KG1 (cell line): ENCODE measurements at regions not wholly inside any gene's neighbourhood (a gene's known extent, or its start where the extent isn't known, plus 50 kb on each side); places are given as distances from the start of the nearest gene placed in this dataset.

Experiments used
- DNase-seq: peaks from one replicate; lab custom pipeline; 2025; lab: John Stamatoyannopoulos, UW

DNA sequence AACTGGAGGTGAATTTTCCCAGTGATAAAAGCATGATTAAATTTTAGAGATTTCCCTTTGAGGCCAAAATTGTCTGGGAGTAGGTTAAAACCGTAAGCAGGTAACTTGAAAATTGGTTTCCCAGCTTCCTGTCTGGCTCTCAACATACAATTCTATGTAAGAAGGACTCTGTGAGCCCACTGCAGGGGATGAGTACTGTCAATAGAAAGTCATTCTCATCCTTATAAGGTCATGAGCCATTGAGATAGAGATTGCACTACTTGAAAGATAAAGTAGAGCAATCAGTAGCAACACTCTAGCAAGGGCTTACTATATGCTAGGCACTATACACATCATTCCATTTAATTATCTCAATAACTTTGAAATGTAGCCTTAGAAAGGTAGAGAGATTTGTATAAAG, 225.6 kb upstream of the HMGA2 start:
- no peak for DNase-seq

DNA sequence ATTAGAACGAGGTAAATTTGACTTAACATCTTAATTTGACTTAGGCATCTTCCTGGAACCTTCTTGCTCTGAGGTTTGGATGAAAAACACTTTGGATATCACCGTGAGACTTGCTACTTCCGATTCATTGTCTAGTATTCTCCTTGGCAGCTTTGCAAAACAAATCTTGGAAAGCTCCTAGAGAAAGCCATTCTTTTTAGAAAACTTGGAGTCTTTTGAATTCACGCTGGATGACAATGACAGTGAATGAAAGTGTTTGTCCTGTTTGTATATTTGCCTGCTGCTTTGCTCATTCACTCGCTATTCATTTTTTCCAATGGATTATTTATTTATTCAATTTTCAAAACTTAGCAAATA, 222.1 kb upstream of the HMGA2 start:
- no peak for DNase-seq

DNA sequence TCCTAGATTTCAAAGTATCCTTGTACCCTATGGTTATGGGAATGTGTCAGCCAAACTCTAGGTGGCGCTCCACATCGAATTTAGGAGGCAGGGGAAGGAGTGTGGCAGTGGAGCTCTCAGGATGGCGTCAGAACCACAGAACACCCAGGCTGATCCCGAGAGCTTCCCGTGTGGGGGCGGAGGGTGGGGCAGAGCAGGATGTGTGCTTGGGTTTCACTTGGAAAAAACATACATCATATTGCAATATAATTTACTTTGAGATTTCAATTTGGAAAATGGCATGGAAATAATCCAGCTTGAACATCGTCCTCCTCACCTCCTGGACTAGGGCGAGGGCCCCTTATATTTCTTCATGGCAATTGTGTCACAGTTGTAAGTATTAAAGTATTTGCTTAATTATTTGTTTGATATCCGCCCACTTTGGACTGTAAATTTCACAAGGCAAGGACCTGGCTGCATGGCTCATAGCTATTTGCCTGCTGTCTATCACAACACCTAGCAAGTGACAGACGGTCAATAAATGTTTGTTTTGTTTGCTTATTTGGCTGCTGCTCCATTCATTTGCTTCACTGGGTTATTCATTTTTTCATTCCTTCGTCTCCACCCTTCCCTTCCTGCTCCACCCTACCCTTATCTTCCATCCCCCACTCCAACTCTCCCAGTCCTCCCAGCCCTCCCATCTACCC, 221.5 kb upstream of the HMGA2 start:
- DNase-seq = no peak

DNA sequence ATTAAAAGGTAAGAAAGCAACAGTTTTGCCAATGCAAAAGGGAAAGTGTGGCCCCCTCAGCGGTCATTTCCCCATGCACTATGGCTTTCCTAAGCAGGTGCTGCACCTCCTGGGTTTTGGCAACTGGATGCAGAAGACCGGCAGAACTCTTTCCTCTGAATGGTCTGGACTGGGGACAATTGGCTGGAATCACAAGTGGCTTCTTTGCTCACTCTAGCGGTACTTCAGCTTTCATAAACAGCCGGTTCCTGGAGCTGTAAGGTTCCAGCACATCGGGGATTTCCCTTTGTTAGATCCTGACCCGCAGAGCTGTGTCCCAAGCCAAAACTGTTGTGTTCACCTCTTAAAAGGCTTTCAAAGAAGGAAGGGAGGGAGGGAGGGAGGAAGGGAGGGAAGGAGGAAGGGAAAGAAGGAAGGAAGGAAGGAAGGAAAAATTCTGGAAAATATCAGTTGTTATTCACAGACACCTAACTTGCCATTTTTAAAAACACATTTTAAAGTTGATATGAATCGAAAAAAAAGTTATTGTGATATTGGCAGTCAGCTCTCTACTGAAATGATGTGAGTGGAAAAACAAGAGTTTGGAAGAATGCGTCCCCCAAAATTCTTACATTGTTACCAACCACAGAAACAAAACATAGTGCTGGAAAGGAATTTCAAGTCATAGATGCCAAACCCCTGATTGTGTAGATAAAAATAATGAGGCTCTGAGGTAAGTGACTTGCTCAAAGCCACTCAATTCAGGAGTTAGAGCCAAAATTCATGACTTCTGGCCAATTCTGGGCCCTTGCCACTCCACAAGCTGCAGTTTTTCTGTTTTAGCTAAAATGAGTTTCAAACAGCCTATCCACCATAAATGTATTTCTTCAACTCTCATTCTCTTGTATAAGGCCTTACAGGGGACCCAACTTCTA, 220.6 kb upstream of the HMGA2 start:
- no peak for DNase-seq

DNA sequence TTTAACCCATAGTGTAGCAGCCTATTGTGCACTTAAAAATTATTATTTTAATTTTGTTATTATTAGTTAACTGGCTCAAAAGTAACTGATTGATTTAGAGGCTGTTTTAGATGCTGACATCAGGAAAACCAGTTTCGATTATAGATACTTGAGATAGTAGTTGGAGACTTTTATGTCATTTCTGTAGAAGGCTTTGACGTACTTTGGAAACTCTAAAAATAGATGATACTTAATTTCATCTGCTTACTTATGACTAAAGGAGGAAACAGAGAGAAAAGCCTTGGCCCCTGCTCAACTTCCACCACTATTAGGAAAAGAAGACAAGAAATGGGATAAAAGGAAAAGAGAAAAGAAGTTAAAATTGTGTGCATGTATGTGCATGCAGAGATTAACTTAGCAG, 219.3 kb upstream of the HMGA2 start:
- DNase-seq = no peak

DNA sequence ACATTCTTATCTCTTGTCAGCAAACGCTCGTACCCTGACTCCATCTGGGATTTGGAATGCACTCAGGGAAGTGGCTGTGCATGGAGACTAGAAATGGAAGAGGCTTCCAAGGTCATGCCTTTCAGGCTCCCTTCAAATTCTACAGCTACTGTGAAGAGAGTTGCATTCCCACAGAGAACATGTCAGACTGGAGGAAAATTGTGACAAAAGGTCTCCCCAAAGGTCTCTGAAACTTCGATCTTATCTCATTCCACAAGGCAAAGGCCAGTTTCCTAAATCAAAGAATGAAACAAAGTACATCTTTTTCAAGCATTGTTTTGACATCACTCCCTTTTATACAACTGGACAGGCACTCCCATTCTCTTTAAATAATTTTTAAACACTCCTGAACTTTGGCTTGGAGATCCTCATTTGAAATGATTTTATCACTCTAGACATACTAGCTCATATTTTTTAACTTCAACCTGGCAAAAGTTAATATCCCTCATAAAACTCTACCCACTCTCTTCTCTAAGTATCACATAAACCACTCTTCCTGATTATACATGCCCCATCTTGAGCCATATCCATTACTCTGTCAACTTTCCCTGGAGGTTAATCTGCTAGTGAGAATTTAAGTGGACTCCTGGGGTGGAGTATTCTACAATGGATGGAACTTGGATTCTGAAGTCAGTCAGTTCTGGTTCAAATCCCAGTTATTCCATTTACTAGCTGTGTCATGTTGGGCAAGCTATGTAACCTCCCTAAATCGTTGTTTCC, 218.1 kb upstream of the HMGA2 start:
- no peak for DNase-seq

DNA sequence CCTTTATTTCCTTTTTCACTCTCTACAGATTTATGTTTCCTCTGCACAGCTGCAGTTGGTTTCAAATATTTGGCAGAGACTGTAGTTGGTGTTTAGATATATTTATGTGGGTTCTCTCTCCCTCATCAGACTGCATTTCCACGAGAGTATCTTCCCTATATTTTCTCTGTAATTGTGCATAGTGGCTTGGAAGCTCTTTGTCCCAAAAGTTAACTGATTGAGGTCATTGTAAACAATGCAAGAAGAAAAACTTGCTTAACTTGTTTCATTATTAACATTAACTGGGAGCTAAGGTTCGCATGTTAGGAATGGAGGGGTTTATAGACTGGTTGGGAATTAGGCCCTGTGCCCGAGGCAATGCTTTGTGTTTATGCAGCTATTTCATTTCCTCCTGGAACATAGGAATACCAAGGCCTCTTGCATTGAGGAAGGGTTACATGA, 216.9 kb upstream of the HMGA2 start:
- DNase-seq = no peak

DNA sequence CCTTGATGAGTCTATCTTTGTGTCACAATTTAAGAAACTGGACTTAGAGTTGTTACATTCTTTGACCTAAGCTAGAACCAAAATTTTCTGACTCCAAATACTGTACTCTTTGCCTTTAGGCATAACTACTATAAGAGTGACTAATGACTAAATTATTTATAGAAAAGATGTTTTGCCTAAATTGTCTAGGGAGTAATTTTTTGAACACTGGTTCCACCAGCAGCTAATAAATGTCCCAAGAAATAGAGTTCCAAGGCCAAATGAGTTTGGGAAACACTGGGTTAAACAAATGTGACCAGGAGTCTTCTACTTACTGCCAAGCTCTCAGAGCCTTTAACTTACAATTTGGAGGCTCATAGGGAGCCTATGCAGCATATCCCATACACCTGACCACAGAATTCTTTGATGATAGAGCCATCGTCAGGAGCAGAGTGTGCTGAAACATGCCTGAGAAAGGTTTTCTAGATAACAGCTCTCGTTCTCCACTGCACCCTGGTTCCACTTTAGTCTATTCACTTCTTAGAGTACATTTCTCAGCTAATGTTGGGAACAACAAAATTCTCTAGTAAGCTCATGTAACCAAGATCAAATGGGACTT, 215.9 kb upstream of the HMGA2 start:
- DNase-seq = no peak

DNA sequence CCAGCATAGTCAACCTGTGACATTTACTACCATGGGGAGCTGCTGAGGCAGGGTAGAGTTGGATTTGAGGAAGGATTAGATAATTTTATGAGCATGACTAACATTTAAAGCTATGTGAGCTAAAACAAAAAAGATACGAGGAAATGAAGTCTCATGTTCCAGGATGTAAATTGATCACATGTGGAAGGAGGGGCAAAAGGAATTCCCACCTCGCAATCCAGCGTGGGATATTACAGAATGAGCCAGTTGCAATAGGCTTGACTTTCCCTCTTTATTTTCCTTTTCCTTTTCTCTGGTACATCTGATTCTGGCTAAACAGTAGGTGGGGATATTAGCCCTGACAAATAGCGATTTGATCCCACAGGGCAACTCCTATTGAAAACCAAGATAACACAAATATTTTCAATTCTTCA, 214.9 kb upstream of the HMGA2 start:
- no peak for DNase-seq

DNA sequence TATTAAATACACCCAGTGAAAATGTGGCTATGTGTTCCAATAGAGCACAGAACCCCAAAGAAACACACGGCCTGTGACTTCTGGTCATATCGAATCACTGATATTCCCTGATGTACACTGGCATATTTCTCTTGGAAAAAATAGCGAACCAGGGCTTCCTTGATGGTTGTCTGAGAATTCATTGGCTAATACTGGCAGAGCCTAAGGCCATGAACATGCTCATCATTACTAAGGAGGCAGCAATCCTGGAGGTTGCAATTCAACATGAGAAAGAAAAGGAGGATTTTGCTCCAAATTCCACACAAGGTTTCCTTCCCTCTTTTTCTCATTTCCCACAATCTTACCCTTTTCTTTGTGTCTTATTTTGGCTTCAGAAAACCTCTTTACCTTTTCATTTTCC, 212.9 kb upstream of the HMGA2 start:
- DNase-seq = no peak

DNA sequence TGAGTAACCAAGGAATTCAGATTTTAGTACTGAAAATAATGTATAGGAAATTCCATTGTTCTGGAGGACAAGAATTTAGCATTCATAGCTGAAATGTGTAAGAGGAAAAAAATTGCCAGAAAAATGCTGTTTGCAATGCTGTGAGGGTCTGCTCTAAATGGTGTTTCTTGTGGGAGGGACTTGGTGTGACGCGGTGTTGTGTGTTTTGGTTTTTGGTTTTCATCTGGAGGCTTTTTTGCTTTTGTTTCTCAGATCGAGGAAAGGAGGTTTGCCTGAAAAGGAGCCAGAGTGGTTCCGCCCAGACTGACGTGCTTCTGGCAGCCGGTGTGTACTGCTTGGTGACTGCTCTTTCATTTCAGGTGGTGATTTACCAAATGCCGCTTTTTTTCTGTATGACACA, 211.8 kb upstream of the HMGA2 start:
- DNase-seq = no peak

DNA sequence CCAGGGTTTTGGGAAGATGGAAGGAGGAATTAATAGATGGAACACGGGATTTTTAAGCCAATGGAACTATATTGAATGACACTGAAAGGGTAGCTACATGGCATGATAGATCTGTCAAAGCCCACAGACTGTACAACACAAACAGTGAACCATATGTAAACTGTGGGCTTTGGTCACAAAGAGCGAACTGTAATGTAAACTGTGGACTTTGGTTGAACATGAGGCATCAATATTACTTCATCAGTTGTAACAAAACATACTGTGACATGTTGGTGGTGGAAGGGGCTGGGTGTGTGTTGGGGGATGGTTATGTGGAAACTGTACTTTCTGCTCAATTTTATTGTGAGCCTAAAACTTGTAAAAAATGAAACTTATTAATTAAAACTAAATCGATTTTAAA, 210.6 kb upstream of the HMGA2 start:
- no peak for DNase-seq

DNA sequence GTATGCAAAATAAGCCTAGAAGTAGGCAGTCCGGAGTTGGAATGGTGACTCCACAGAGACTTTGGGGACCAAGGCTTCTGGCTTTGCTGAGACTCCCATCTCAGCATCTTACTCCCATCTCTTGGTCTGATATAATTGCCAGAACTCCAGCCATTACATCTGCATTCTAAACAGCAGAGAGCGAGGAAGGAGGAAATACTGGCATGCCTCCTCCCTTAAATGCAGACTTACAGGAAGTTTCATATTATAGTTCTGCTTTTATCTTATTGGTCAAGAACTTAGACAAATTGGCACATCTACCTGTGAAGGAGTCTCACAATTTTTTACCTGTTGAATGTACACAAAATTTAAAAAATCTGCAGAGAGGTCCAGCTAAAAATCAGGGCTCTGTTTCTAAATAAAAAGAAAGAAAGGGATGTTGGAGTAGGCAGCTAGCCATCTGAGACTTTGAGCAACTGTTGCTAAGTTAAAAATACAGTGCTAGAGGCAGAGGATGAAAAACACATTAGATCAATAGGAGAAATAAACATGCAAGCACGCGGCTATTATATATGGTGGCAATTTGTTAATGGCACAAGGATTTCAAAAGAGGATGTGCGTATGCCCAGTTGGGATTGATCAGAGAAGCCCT, 209.9 kb upstream of the HMGA2 start:
- DNase-seq = no peak

DNA sequence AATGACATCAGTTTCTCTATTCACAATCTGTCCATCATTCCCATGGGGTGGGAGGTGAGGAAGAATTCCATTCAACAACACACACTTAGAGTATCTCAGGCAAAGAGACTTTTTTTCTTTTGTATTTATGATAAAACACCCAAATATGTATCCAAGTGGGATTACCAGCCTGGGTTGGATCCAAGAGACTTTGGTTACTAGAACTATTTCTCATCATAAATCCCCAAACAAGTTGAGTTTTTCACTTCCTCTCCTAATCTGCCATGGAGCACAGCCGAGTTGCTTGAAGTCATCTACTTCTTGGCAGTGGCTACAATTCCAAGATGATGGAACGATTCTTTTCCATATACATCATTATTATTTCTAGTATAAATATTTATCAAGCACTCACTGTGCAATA, 209.2 kb upstream of the HMGA2 start:
- no peak for DNase-seq

DNA sequence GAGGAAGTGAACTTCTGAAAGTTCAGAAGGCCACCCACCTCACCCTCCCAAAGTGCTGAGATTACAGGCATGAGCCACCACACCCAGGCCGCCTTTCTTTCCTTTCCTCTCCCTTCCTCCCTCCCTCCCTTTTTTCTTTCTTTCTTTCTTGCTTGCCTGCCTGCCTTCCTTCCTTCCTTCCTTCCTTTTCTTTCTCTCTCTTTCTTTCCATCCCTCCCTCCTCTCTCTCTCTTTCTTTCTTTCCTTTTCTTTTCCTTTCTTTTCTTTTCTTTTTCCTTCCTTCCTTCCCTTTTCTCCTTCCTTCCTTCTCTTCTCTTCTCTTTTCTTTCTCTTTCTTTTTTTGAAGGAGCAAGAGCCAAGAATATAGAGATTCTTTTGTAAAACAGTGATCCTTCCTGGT, 208.3 kb upstream of the HMGA2 start:
- DNase-seq = no peak

DNA sequence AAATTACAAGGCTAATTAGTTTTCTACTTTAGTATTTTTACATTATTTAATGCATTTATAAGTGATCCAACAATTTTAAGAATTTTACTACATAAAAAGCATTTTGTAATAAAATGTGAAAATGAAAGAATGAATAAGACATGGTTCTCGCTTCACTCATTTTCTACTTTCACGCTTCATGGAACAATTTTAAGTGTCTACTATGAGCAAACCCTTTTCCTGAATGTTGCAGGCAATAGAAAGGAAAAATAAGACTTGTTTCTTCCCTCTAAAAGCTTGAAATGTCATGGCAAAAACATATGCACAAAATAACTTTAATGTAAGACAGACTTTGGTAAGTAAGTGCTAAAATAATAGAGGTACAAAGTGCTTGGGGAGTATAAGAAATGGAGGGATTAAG, 205.7 kb upstream of the HMGA2 start:
- DNase-seq = no peak

DNA sequence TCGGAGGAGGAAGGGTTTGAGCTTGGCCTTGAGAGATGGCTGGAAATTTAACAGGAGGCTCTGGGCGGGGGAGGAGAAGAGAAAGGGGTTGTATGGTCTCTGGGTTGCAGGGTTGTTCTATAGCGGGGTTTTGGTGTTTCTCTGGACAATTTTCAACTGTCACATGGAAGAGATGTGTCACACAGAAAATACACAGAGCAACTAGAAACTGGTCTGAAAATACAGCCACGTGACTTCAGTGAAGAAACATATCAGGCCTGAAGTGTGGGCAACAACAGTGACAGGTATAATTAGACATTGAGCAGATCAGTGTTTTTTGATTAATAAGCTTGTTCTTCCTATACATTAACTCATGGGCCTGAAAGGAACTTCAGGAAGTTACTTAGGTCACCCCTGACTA, 205.3 kb upstream of the HMGA2 start:
- DNase-seq = no peak

DNA sequence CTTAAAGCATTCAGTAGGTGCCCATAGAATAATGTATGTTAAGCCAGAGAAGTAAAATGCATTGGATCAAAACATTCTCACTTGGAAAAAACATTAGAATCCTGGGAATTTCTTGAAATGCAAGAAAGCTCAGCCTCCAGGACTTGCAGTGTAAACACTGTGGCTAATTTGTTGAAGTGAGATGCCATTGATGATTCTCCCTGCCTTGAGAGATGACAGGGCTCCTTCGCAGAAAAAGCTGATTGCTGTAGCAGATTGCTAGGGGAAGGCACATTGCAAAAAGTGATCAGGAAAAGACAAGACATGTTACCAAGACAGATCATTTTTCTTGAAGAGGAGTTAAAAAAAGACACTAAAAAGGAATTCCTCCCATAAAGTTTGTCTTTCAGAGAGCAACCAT, 204.2 kb upstream of the HMGA2 start:
- no peak for DNase-seq

DNA sequence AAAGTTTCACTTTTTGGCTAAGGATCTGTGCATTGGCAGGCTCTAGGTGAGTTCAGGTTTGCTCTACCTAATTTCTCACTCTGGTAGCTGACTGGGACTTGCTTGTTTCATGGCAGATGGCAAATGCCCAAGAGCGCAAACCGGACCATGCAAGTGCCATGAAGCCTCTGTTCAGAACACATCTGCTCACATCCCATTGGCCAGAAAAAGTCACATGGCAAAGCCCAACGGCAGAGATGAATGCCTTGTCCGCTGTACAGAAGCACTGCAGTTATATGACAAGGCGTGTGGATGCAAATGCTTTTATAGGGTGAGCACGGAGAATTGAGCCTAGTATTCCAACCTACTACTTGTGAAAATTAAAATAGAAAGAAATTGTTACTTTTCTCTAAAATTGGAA, 202.2 kb upstream of the HMGA2 start:
- DNase-seq = no peak

DNA sequence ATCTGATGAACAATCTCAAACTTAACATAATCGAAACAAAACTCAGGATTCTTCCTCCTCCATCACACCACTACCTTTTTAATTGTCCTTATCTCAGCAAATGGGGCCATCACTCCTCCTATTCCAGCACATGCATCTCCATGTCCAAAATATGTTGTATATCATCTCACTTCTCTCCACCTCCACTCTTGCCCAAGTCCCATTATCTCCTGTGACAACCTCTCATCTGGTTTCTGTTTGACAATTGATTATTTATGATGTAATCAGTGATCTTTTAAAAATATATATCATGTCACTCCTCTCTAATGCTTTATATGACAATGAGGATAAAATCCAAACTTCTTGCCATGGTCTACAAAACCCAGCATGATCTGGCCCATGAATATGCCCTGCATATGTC, 200.8 kb upstream of the HMGA2 start:
- no peak for DNase-seq

DNA sequence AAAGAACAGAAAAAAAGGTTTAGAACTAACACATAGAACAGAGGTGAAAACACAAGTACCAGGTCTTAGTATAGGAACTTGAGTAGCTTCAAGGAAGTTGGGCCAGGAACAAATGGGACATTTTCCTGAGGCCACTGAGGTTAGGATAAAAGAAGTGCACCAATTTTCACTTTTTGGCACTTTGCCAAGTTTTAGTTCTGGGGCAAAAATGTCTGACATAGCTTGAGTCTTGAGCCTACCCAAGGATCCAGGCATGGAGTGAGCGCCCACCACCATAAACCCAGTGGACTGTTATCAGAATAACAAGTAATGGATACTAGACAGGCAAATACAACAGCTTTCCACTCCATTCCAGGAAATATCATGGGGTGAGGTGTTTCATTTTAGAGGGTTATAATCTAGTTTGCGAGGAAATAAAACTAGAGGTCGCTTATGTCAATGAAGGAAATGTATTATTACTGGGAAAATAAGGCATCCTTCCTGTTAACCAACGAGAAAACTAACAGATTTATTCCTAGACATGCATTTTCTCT, 199.7 kb upstream of the HMGA2 start:
- DNase-seq = no peak

DNA sequence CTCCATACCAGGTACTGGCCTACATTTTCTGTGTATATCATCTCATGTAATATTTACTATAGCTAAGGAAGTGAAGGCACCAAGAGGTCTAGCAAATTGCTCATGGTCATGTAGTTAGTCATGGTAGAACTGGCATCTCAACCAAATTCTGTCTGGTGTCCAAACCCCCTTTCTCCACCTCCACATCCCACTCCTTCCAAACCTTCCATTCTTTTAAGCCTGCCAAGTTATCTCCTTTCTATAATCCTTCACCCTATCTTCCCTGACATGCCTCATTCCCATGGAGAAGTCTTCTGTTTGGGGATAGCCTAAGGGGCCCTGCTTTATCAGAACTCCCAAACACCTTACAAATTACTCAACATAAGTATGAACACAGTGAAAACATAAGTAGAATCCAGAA, 196.2 kb upstream of the HMGA2 start:
- DNase-seq = no peak
